ENCODE measurements at regions not wholly inside any gene's neighbourhood (a gene's known extent, or its start where the extent isn't known, plus 50 kb on each side); places are given as distances from the start of the nearest gene placed in this dataset.
"Not testable (repeated sequence)": the region's sequence is repeated elsewhere in the genome, so short reads cannot be mapped to it uniquely, and the experiment has no call there.

GRCh38 chr13:18238586-18238985, 943.0 kb downstream of the TUBA3C start:
- not testable (repeated sequence) for H3K36me3 ChIP-seq (ENCODE audit: control insufficient read depth, insufficient read depth, low read length); H3K27ac ChIP-seq (ENCODE audit: low read length); H3K27me3 ChIP-seq (ENCODE audit: control insufficient read depth, insufficient read depth, low read length); DNase-seq; H3K4me1 ChIP-seq (ENCODE audit: control insufficient read depth, insufficient read depth, low read length); H3K4me3 ChIP-seq (ENCODE audit: low read length)
- H3K9me3 ChIP-seq (ENCODE audit: control insufficient read depth, low read depth, low read length): peaks cover 33% of the 10 kb centered on the region
- no CpG with 5 or more reads among the region's 5 CpGs for WGBS (ENCODE audit: insufficient coverage, low lambda C conversion rate)

- H3K9me3 ChIP-seq (ENCODE audit: control insufficient read depth, low read depth, low read length): peaks cover 48% of the 10 kb centered on the region
- no peaks in the 10 kb centered on the region for H3K36me3 ChIP-seq (ENCODE audit: control insufficient read depth, insufficient read depth, low read length)
- H3K4me3 ChIP-seq (ENCODE audit: low read length): no peak overlapping the region
- WGBS (ENCODE audit: insufficient coverage, low lambda C conversion rate): no CpG with 5 or more reads among the region's 34 CpGs
- no peak for DNase-seq
- no peaks in the 10 kb centered on the region for H3K27me3 ChIP-seq (ENCODE audit: control insufficient read depth, insufficient read depth, low read length)
- no peaks in the 10 kb centered on the region for H3K4me1 ChIP-seq (ENCODE audit: control insufficient read depth, insufficient read depth, low read length)
- H3K27ac ChIP-seq (ENCODE audit: low read length): no peak overlapping the region
Measured at GRCh38 chr13:18236528-18236815, 945.2 kb downstream of the TUBA3C start.

- no CpG with 5 or more reads among the region's 94 CpGs for WGBS (ENCODE audit: insufficient coverage, low lambda C conversion rate)
- Histone ChIP-seq H3K27me3 (ENCODE audit: control insufficient read depth, insufficient read depth, low read length) (no peaks in the 10 kb centered on the region), H3K9me3 (ENCODE audit: control insufficient read depth, low read depth, low read length) (peaks cover 48% of the 10 kb centered on the region), H3K36me3 (ENCODE audit: control insufficient read depth, insufficient read depth, low read length) (no peaks in the 10 kb centered on the region), H3K4me3 (ENCODE audit: low read length) (no peak overlapping the region), H3K27ac (ENCODE audit: low read length) (no peak overlapping the region), H3K4me1 (ENCODE audit: control insufficient read depth, insufficient read depth, low read length) (no peaks in the 10 kb centered on the region)
- DNase-seq: no peak
Measured at GRCh38 chr13:18235756-18236527, 945.7 kb downstream of the TUBA3C start.

- Histone ChIP-seq H3K27ac (ENCODE audit: low read length) (no peak overlapping the region), H3K9me3 (ENCODE audit: control insufficient read depth, low read depth, low read length) (peaks cover 48% of the 10 kb centered on the region), H3K27me3 (ENCODE audit: control insufficient read depth, insufficient read depth, low read length) (no peaks in the 10 kb centered on the region), H3K36me3 (ENCODE audit: control insufficient read depth, insufficient read depth, low read length) (no peaks in the 10 kb centered on the region), H3K4me1 (ENCODE audit: control insufficient read depth, insufficient read depth, low read length) (no peaks in the 10 kb centered on the region), H3K4me3 (ENCODE audit: low read length) (no peak overlapping the region)
- no peak for DNase-seq
- WGBS (ENCODE audit: insufficient coverage, low lambda C conversion rate): no CpG with 5 or more reads among the region's 47 CpGs
Measured at GRCh38 chr13:18235172-18235571, 946.5 kb downstream of the TUBA3C start.

- peaks cover 48% of the 10 kb centered on the region for H3K9me3 ChIP-seq (ENCODE audit: control insufficient read depth, low read depth, low read length)
- DNase-seq; H3K36me3 ChIP-seq (ENCODE audit: control insufficient read depth, insufficient read depth, low read length); H3K27ac ChIP-seq (ENCODE audit: low read length); H3K27me3 ChIP-seq (ENCODE audit: control insufficient read depth, insufficient read depth, low read length); H3K4me1 ChIP-seq (ENCODE audit: control insufficient read depth, insufficient read depth, low read length); H3K4me3 ChIP-seq (ENCODE audit: low read length): not testable (repeated sequence)
- no CpG with 5 or more reads among the region's 56 CpGs for WGBS (ENCODE audit: insufficient coverage, low lambda C conversion rate)
Measured at GRCh38 chr13:18234451-18234850, 947.2 kb downstream of the TUBA3C start.

- Histone ChIP-seq H3K4me1 (ENCODE audit: control insufficient read depth, insufficient read depth, low read length) (no peaks in the 10 kb centered on the region), H3K4me3 (ENCODE audit: low read length) (no peak overlapping the region), H3K27me3 (ENCODE audit: control insufficient read depth, insufficient read depth, low read length) (no peaks in the 10 kb centered on the region), H3K9me3 (ENCODE audit: control insufficient read depth, low read depth, low read length) (peaks cover 48% of the 10 kb centered on the region), H3K27ac (ENCODE audit: low read length) (no peak overlapping the region), H3K36me3 (ENCODE audit: control insufficient read depth, insufficient read depth, low read length) (no peaks in the 10 kb centered on the region)
- WGBS (ENCODE audit: insufficient coverage, low lambda C conversion rate): 93% methylated on average over 3 of the region's 71 CpGs
- DNase-seq: no peak
Measured at GRCh38 chr13:18233783-18234299, 947.8 kb downstream of the TUBA3C start.

- H3K4me3 ChIP-seq (ENCODE audit: low read length): no peak overlapping the region
- no peaks in the 10 kb centered on the region for H3K27me3 ChIP-seq (ENCODE audit: control insufficient read depth, insufficient read depth, low read length)
- H3K36me3 ChIP-seq (ENCODE audit: control insufficient read depth, insufficient read depth, low read length): no peaks in the 10 kb centered on the region
- DNase-seq: no peak
- H3K4me1 ChIP-seq (ENCODE audit: control insufficient read depth, insufficient read depth, low read length): no peaks in the 10 kb centered on the region
- peaks cover 48% of the 10 kb centered on the region for H3K9me3 ChIP-seq (ENCODE audit: control insufficient read depth, low read depth, low read length)
- no CpG with 5 or more reads among the region's 95 CpGs for WGBS (ENCODE audit: insufficient coverage, low lambda C conversion rate)
- no peak overlapping the region for H3K27ac ChIP-seq (ENCODE audit: low read length)
Measured at GRCh38 chr13:18232994-18233782, 948.4 kb downstream of the TUBA3C start.

- WGBS (ENCODE audit: insufficient coverage, low lambda C conversion rate): no CpG with 5 or more reads among the region's 80 CpGs
Measured at GRCh38 chr13:18232298-18232993, 949.2 kb downstream of the TUBA3C start.

GRCh38 chr13:18224411-18224810, 957.2 kb downstream of the TUBA3C start:
- WGBS (ENCODE audit: insufficient coverage, low lambda C conversion rate): no CpG with 5 or more reads among the region's 3 CpGs
- not testable (repeated sequence) for H3K4me3 ChIP-seq (ENCODE audit: low read length); DNase-seq

More at GRCh38 chr13:18232298-18232993, 949.2 kb downstream of the TUBA3C start:
- H3K4me1 ChIP-seq (ENCODE audit: control insufficient read depth, insufficient read depth, low read length): no peaks in the 10 kb centered on the region
- no peak overlapping the region for H3K27ac ChIP-seq (ENCODE audit: low read length)
- no peak for DNase-seq
- peaks cover 48% of the 10 kb centered on the region for H3K9me3 ChIP-seq (ENCODE audit: control insufficient read depth, low read depth, low read length)
- no peaks in the 10 kb centered on the region for H3K36me3 ChIP-seq (ENCODE audit: control insufficient read depth, insufficient read depth, low read length)
- H3K27me3 ChIP-seq (ENCODE audit: control insufficient read depth, insufficient read depth, low read length): no peaks in the 10 kb centered on the region
- H3K4me3 ChIP-seq (ENCODE audit: low read length): no peak overlapping the region

GRCh38 chr13:18214689-18215088, 966.9 kb downstream of the TUBA3C start:
- not testable (repeated sequence) for H3K36me3 ChIP-seq (ENCODE audit: control insufficient read depth, insufficient read depth, low read length); H3K27me3 ChIP-seq (ENCODE audit: control insufficient read depth, insufficient read depth, low read length); H3K4me3 ChIP-seq (ENCODE audit: low read length); H3K4me1 ChIP-seq (ENCODE audit: control insufficient read depth, insufficient read depth, low read length); H3K9me3 ChIP-seq (ENCODE audit: control insufficient read depth, low read depth, low read length); DNase-seq; H3K27ac ChIP-seq (ENCODE audit: low read length)

More at GRCh38 chr13:18224411-18224810, 957.2 kb downstream of the TUBA3C start:
- H3K27me3 ChIP-seq (ENCODE audit: control insufficient read depth, insufficient read depth, low read length); H3K4me1 ChIP-seq (ENCODE audit: control insufficient read depth, insufficient read depth, low read length); H3K27ac ChIP-seq (ENCODE audit: low read length); H3K36me3 ChIP-seq (ENCODE audit: control insufficient read depth, insufficient read depth, low read length); H3K9me3 ChIP-seq (ENCODE audit: control insufficient read depth, low read depth, low read length): not testable (repeated sequence)
